ENCODE measurements at regions not wholly inside any gene's neighbourhood (a gene's known extent, or its start where the extent isn't known, plus 50 kb on each side); places are given as distances from the start of the nearest gene placed in this dataset.

- no peak for DNase-seq (ENCODE audit: low read depth in 2 of 2)
These were observed 51.4 kb upstream of the CHMP2B start for GRCh38 chr3:87175732-87176131.

GRCh38 chr3:87173776-87174175, 53.3 kb upstream of the CHMP2B start:
- DNase-seq (ENCODE audit: low read depth in 2 of 2) = no peak

DNA sequence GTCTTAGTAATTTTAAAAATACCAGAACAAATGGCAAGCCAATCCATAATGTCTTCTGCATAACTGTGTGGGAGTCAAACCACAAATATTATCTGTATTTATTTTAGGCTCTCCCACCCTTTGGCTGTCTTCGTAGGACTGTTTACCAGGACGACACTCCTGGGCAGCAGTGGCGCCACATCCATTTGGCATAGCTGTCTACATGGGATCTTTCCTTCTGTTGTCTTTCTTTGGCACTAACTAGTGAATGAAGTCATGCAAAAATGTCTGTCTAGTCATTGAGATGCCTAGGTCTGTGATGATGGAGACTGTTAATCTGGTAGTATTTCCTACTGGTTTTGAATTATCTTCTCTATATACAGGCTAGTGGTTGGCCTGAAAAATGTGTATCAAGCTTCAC, 54.0 kb upstream of the CHMP2B start:
- no peak for DNase-seq (ENCODE audit: low read depth in 2 of 2)

DNA sequence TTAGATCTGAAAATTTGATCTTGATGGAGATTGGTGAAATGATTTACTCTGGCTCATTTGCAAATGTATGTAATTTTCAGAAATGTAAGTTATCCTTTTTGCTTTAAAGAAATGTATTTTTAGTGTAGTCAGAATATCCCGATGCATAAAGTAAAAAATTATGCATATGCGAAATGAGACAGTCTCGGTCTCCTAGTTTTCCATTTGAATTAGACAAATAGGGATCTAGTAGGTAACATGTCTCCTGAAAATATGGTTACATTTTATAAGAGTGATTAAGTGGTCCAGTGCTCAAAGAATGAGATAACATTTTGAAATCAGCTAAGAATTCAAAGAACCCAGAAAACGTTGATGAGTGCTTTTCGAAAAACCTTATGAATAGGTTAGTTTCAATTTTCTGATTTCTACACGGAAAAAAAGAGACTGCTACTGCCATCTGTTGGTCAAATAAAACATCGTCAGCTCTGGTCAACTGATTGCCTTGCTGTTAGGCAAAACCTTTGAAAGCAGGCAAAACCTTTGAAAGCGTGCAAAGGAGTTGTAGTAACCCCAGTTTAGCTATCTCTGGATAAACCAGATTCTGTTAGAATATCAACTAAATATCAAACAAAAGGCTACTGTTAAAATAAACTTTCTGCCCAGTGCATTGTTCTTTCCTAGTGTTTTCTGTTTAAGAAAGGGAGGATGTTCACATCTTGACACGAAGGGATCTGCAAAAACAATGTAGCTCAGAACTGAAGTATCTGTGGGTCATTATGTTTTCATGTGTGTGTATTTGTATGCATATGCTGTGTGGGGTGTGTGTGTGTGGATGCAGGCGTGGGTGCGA, 59.3 kb upstream of the CHMP2B start:
- peak; percentile 27 to 43 for DNase-seq (ENCODE audit: low read depth in 2 of 2)

GRCh38 chr3:87164245-87164644, 62.9 kb upstream of the CHMP2B start:
- DNase-seq (ENCODE audit: low read depth in 2 of 2) = no peak

DNA sequence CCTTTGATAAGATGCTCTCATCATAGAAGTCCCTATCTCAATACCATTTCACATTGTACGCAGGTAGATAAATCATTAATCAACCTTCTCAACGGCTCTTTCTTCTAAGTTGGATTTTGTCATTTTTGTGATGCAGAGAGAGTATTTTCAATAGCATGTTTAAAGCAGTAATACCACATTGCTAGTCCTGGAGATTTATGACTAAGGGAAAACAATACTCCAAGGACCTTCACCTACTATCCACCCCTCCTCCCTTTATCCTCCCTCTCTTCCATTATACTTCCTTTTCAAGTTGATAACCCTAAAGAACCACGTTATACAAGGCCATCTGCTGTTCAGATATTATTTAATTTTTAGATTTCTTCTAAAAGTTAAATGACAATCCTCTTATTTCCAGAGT, 65.3 kb upstream of the CHMP2B start:
- no peak for DNase-seq (ENCODE audit: low read depth in 2 of 2)

GRCh38 chr3:87161417-87161816, 65.7 kb upstream of the CHMP2B start:
- no peak for DNase-seq (ENCODE audit: low read depth in 2 of 2)

GRCh38 chr3:87161013-87161412, 66.1 kb upstream of the CHMP2B start:
- DNase-seq (ENCODE audit: low read depth in 2 of 2) = no peak

- no peak for DNase-seq (ENCODE audit: low read depth in 2 of 2)
These were observed 68.3 kb upstream of the CHMP2B start for GRCh38 chr3:87158823-87159222.

DNA sequence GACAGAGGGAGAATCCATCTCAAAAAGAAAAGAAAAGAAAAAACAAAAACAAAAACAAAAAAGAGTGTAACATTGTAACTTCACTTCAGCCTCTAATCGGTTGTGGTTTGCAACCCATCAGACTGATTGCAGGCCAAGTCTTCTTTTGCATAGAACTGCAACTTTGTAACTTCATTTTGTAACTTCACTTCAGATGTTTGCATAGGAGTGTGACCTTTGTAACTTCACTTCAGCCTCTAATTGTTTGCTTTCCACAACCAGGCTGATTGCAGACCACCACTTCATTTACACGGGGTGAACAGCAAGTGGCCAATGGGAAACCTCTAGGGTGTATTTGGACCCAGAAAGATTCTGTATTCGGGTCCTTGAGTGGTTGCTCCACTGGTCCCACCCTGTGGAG, 79.1 kb upstream of the CHMP2B start:
- no peak for DNase-seq (ENCODE audit: low read depth in 2 of 2)

- DNase-seq (ENCODE audit: low read depth in 2 of 2) = no peak
These were observed 79.5 kb upstream of the CHMP2B start for GRCh38 chr3:87147562-87147961.

DNA sequence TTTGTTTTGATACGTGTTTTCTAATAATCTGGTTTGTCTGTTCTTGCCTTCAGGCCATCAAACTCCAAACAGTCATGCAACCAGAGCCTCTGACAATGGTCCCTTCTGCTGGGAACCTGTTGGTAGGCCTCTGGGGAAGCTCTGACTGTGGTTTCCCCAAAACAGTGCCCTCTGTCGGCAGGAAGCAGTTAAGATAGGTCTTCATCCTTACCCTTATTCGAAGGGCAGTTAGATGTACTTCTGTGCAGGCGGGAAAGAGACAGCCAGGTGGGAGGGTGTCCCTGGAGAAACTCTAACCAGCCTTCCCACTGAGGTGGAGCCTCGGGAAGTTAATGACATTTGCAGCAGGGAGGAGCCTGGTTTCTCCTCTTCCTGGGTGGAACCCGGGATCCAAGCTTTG, 81.6 kb upstream of the CHMP2B start:
- DNase-seq (ENCODE audit: low read depth in 2 of 2) = no peak

DNA sequence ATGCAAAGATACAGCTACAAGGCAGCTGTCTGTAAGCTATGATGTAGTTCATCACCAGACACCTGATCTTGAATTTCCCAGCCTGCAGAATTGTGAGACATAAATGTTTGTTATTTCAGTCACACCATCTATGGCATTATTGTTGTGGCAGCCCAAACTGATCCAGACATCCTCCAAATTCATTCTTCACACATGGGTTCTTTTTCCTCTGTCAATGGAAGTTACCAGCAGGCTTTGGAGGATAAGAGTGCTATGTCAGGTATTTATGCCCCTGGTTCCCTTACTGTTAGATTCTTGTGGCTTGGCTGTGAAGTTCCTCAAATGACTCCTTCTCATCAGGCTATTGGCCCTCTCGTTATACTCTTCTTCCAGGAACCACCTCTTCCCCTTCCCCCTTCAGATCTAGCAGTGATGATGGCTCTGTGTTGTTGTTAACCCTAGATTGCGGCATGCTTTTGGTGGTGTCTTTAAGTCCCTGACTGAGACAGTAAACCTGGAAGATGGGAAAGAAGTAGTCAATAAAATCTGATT, 91.0 kb upstream of the CHMP2B start:
- no peak for DNase-seq (ENCODE audit: low read depth in 2 of 2)

GRCh38 chr3:87135412-87135811, 91.7 kb upstream of the CHMP2B start:
- DNase-seq (ENCODE audit: low read depth in 2 of 2) = no peak

GRCh38 chr3:87132801-87133200, 94.3 kb upstream of the CHMP2B start:
- DNase-seq (ENCODE audit: low read depth in 2 of 2) = no peak

- no peak for DNase-seq (ENCODE audit: low read depth in 2 of 2)
These were observed 99.1 kb upstream of the CHMP2B start for GRCh38 chr3:87128006-87128405.

DNA sequence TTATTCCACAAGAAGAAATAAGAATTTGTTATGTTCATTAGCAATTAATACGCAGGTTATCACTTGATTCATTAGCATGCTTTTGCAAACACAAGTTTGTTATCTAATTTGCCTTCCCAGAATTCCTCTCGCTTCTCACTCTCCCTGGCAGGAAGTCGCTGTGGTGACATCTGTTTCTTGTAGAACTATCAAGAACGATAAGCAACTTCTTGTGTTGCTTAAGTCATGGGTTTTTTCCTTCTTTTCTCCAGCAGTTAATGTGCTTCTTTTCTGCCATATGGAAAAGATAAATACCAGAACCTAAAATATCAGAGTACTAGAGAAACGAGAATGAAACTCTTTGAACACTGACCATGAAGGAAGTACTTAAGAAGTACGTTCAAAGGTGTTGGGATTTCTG, 99.8 kb upstream of the CHMP2B start:
- no peak for DNase-seq (ENCODE audit: low read depth in 2 of 2)

DNA sequence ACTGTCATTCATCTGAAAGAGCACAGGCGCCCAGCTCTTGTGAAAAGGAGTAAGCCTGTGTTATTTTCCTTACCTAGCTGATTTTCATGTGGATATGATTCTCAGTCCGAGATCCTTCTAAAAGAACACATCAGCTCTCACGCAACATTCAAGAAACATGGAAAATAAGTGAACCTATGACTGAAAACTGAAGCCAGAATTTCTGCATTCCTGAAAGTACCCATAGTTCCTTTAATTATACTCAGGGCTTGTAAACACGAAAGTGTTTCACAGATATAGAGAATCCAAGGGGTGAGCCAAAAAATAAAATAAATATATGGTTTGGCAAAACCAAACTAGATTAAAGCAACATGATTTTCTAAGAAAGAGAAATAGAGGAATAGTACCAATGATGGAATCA, 100.8 kb upstream of the CHMP2B start:
- DNase-seq (ENCODE audit: low read depth in 2 of 2) = no peak

GRCh38 chr3:87125116-87125515, 102.0 kb upstream of the CHMP2B start:
- DNase-seq (ENCODE audit: low read depth in 2 of 2) = no peak

- DNase-seq (ENCODE audit: low read depth in 2 of 2) = no peak
These were observed 104.3 kb upstream of the CHMP2B start for GRCh38 chr3:87122766-87123165.

GRCh38 chr3:87121856-87122255, 105.3 kb upstream of the CHMP2B start:
- DNase-seq (ENCODE audit: low read depth in 2 of 2) = no peak

DNA sequence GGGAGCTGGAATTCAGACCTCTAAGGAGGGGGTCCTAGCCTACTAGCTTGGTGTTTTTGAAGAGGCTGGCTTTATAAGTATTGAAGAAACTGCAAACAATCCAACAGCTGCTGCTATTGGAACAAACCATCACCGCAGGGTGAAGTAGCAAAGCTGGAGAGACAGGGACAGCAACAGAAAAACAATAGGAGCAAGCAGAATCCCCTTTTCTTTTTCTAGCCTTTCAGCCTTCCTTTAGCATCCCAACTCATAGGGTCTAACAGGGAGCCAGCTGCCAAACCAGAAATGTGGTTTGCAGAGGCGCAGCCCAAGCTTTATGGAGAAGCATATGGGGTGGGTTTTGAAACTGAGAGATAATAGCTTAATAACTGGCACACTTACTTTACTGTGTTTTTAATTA, 106.2 kb upstream of the CHMP2B start:
- DNase-seq (ENCODE audit: low read depth in 2 of 2) = no peak

DNA sequence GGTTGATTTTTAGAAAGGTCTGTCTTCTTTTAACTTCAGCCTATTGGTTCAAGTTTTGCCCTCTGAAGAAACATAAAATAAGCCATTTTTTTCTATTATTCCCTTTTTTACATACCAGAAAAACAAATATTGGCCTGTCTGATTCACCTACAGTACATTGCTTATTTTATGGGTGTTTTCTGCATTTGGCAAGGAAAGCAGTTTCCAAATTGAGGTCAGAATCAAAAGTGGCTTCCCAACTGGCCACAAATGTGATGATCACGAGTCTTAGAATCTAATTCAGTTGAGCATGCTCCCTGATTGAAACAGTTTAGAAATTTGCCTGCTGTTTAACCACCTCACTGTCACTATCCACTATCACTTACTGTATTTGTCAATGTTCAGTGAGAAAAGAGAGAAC, 106.9 kb upstream of the CHMP2B start:
- no peak for DNase-seq (ENCODE audit: low read depth in 2 of 2)

DNA sequence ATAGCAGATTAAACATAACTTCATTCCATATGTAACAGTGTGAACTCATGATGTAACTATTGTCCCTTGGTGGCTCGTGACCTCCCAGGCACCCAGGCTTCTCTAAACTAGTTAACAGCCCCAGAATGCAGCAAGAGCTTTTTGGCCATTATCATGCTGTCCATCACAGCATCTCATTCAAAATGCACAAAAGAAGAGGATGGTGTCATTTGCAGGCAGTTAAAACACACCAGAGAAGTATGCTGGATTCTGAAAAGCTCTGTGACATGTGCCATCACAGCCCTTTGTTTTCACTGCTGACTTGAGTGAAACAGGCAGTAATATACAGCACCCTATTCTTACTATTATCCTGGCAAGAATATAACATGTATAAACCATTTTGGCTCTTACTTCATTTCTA, 117.6 kb upstream of the CHMP2B start:
- DNase-seq (ENCODE audit: low read depth in 2 of 2) = no peak
